NCI-H128 (cell line): ENCODE measurements at regions not wholly inside any gene's neighbourhood (a gene's known extent, or its start where the extent isn't known, plus 50 kb on each side); places are given as distances from the start of the nearest gene placed in this dataset.
"Not testable (repeated sequence)": the region's sequence is repeated elsewhere in the genome, so short reads cannot be mapped to it uniquely, and the experiment has no call there.

Source experiments
- DNase-seq: peaks from one replicate; lab custom pipeline; 2025; ENCODE audit not compliant: unreplicated experiment; lab: John Stamatoyannopoulos, UW

- DNase-seq: no peak
These were observed 584.5 kb downstream of the ZEB2 start for GRCh38 chr2:143935482-143935752.

- DNase-seq: no peak
These were observed 585.1 kb downstream of the ZEB2 start for GRCh38 chr2:143934626-143935481.

GRCh38 chr2:143933946-143934569, 585.9 kb downstream of the ZEB2 start:
- no peak for DNase-seq

- no peak for DNase-seq
These were observed 589.0 kb downstream of the ZEB2 start for GRCh38 chr2:143930891-143931290.

GRCh38 chr2:143928613-143929012, 591.3 kb downstream of the ZEB2 start:
- DNase-seq: no peak

GRCh38 chr2:143928184-143928583, 591.7 kb downstream of the ZEB2 start:
- no peak for DNase-seq

GRCh38 chr2:143926736-143927135, 593.2 kb downstream of the ZEB2 start:
- DNase-seq: no peak

GRCh38 chr2:143922261-143922830, 597.6 kb downstream of the ZEB2 start:
- DNase-seq: not testable (repeated sequence)

GRCh38 chr2:143918465-143918989, 601.4 kb downstream of the ZEB2 start:
- DNase-seq: no peak

- no peak for DNase-seq
These were observed 603.1 kb downstream of the ZEB2 start for GRCh38 chr2:143916781-143917180.

GRCh38 chr2:143909577-143910353, 610.2 kb downstream of the ZEB2 start:
- DNase-seq: no peak

- no peak for DNase-seq
These were observed 611.1 kb downstream of the ZEB2 start for GRCh38 chr2:143908843-143909242.

GRCh38 chr2:143907801-143908200, 612.1 kb downstream of the ZEB2 start:
- DNase-seq: no peak

GRCh38 chr2:143906850-143907249, 613.1 kb downstream of the ZEB2 start:
- DNase-seq: no peak

- no peak for DNase-seq
These were observed 614.3 kb downstream of the ZEB2 start for GRCh38 chr2:143905587-143905986.

- DNase-seq: no peak
These were observed 616.6 kb downstream of the ZEB2 start for GRCh38 chr2:143903172-143903856.

- no peak for DNase-seq
These were observed 618.6 kb downstream of the ZEB2 start for GRCh38 chr2:143901185-143901842.

- DNase-seq: no peak
These were observed 619.9 kb downstream of the ZEB2 start for GRCh38 chr2:143899987-143900386.

- DNase-seq: no peak
These were observed 626.5 kb downstream of the ZEB2 start for GRCh38 chr2:143893371-143893770.

GRCh38 chr2:143891879-143892308, 628.0 kb downstream of the ZEB2 start:
- DNase-seq: no peak
